Astrocyte (in vitro differentiated cells and primary cell): ENCODE measurements at regions not wholly inside any gene's neighbourhood (a gene's known extent, or its start where the extent isn't known, plus 50 kb on each side); places are given as distances from the start of the nearest gene placed in this dataset.

Experiments
- DNase-seq: peaks from one replicate; pipeline ENCODE4 v3.0.0-alpha.2; 2010; ENCODE audit warnings: low read depth
- FAIRE-seq: peaks from 2 replicates; lab custom pipeline; 2011; peaks lifted over from hg19 to GRCh38; lab: Jason Lieb, UNC
- H2AFZ ChIP-seq: 2 replicates; pipeline ENCODE4 v1.6.0; 2012; ENCODE audit warnings: low read depth, low read length, inconsistent platforms
- H3K27ac ChIP-seq: 2 replicates; pipeline ENCODE4 v1.5.1; 2011; ENCODE audit warnings: low read depth, low read length, inconsistent platforms
- H3K27me3 ChIP-seq: 2 replicates; pipeline ENCODE4 v1.6.0; 2011; ENCODE audit warnings: low read length, inconsistent platforms; ENCODE audit not compliant: insufficient read depth
- H3K36me3 ChIP-seq: 2 replicates; pipeline ENCODE4 v1.5.1; 2011; ENCODE audit warnings: low read length, inconsistent platforms; ENCODE audit not compliant: insufficient read depth
- H3K4me1 ChIP-seq: 2 replicates; pipeline ENCODE4 v1.5.1; 2011; ENCODE audit warnings: low read length, inconsistent platforms; ENCODE audit not compliant: insufficient read depth
- H3K4me2 ChIP-seq: 2 replicates; pipeline ENCODE4 v1.6.0; 2012; ENCODE audit warnings: low read length, inconsistent platforms
- H3K4me3 ChIP-seq: 2 replicates; pipeline ENCODE4 v1.5.1; 2011; ENCODE audit warnings: low read depth, mild to moderate bottlenecking, low read length, inconsistent platforms; ENCODE audit not compliant: insufficient read depth
- H3K79me2 ChIP-seq: 2 replicates; pipeline ENCODE4 v1.6.0; 2012; ENCODE audit warnings: mild to moderate bottlenecking, low read length, inconsistent platforms; ENCODE audit not compliant: insufficient read depth
- H3K9ac ChIP-seq: 2 replicates; pipeline ENCODE4 v1.6.0; 2012; ENCODE audit warnings: mild to moderate bottlenecking, low read length, inconsistent platforms
- H3K9me3 ChIP-seq: 2 replicates; pipeline ENCODE4 v1.5.1; 2012; ENCODE audit warnings: low read depth, mild to moderate bottlenecking, low read length, inconsistent platforms; ENCODE audit not compliant: insufficient read depth
- H4K20me1 ChIP-seq: 2 replicates; pipeline ENCODE4 v1.6.0; 2012; ENCODE audit warnings: low read length, inconsistent platforms; ENCODE audit not compliant: insufficient read depth
- H3K27ac Mint-ChIP-seq: one replicate; pipeline ENCODE4 v1.8.0; 2021; ENCODE audit warnings: mild to moderate bottlenecking, mixed read lengths; ENCODE audit not compliant: unreplicated experiment
- H3K27me3 Mint-ChIP-seq: one replicate; pipeline ENCODE4 v1.8.0; 2021; ENCODE audit warnings: low read depth, mixed read lengths; ENCODE audit not compliant: unreplicated experiment
- H3K36me3 Mint-ChIP-seq: one replicate; pipeline ENCODE4 v1.8.0; 2021; ENCODE audit warnings: low read depth, mixed read lengths; ENCODE audit not compliant: unreplicated experiment
- H3K4me1 Mint-ChIP-seq: one replicate; pipeline ENCODE4 v1.8.0; 2021; ENCODE audit warnings: low read depth, mixed read lengths; ENCODE audit not compliant: unreplicated experiment
- H3K4me3 Mint-ChIP-seq: one replicate; pipeline ENCODE4 v1.8.0; 2021; ENCODE audit warnings: mild to moderate bottlenecking, moderate library complexity, mixed read lengths; ENCODE audit not compliant: unreplicated experiment
- H3K9me3 Mint-ChIP-seq: one replicate; pipeline ENCODE4 v1.8.0; 2021; ENCODE audit warnings: mild to moderate bottlenecking, mixed read lengths; ENCODE audit not compliant: unreplicated experiment
- EZH2 ChIP-seq: IDR thresholded peaks from 2 replicates; pipeline ENCODE4 v1.6.1; 2012; ENCODE audit warnings: mild to moderate bottlenecking, low read length, inconsistent platforms; ENCODE audit not compliant: insufficient read depth
- TF ChIP-seq, protein P1 (sequence below): IDR thresholded peaks from 2 replicates; pipeline ENCODE4 v1.5.1; 2011; ENCODE audit warnings: low read depth, mild to moderate bottlenecking, inconsistent platforms, low read length, moderate library complexity; ENCODE audit not compliant: insufficient read depth

DNA sequence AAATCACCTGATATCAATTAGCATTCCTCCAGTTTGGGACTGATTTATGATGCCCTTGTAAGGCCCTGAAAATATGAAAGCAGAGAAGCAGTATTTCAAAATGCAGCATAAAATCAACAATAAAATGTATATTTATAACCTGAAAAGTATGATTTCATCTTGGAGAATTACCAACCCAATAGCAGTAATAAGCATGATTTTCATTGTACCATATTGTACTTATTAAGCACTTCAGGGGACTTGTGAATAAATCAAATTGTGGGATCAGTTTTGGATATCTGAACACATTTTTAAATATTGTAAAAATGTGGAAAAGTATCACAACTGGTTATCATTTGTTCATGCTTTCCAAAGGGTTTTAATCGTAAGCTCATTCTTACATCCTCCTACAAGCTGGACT lies 250.8 kb downstream of the DMRT2 start:
- Histone ChIP-seq H2AFZ (no peak overlapping the region), H3K4me1 (no peaks in the 10 kb centered on the region), H3K27ac (no peak overlapping the region), H3K9me3 (peaks cover 3% of the 10 kb centered on the region), H3K4me2 (no peak overlapping the region), H3K79me2 (no peaks in the 10 kb centered on the region), H3K9ac (no peak overlapping the region), H4K20me1 (no peaks in the 10 kb centered on the region), H3K4me3 (no peak overlapping the region), H3K36me3 (no peaks in the 10 kb centered on the region), H3K27me3 (no peaks in the 10 kb centered on the region)
- DNase-seq, result no peak
- Mint-ChIP-seq H3K27ac (no peak overlapping the region), H3K4me3 (no peak overlapping the region), H3K36me3 (no peaks in the 10 kb centered on the region), H3K27me3 (peaks cover 2% of the 10 kb centered on the region), H3K4me1 (peaks cover 18% of the 10 kb centered on the region), H3K9me3 (peaks cover 2% of the 10 kb centered on the region)
- FAIRE-seq, result no peak
- TF ChIP-seq, protein P1, sequence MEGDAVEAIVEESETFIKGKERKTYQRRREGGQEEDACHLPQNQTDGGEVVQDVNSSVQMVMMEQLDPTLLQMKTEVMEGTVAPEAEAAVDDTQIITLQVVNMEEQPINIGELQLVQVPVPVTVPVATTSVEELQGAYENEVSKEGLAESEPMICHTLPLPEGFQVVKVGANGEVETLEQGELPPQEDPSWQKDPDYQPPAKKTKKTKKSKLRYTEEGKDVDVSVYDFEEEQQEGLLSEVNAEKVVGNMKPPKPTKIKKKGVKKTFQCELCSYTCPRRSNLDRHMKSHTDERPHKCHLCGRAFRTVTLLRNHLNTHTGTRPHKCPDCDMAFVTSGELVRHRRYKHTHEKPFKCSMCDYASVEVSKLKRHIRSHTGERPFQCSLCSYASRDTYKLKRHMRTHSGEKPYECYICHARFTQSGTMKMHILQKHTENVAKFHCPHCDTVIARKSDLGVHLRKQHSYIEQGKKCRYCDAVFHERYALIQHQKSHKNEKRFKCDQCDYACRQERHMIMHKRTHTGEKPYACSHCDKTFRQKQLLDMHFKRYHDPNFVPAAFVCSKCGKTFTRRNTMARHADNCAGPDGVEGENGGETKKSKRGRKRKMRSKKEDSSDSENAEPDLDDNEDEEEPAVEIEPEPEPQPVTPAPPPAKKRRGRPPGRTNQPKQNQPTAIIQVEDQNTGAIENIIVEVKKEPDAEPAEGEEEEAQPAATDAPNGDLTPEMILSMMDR, result no peak
- TF ChIP-seq EZH2, result no peak

DNA sequence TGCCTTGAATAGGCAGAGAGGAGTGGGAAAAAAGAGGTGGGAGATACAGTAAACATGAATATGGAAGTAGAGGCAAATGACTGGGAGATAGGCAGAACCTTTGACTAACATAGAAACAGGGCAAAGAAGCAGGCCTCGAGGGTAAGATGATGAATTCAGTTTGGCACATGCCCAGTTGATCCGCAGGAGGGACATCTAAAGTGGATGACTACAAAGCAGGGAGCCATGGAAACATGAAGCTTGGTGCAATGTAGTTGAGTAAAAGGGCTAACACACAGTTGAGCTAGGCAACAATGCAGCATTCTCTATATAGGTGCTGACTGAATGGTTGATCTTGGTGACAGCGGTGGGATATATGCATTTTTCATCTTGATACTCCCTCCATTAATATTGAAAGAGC lies 253.8 kb downstream of the DMRT2 start:
- H3K9me3 ChIP-seq, result peaks cover 7% of the 10 kb centered on the region
- no peak overlapping the region for H3K27ac Mint-ChIP-seq
- no peaks in the 10 kb centered on the region for H3K36me3 Mint-ChIP-seq
- FAIRE-seq, result no peak
- H3K9ac ChIP-seq, result no peak overlapping the region
- no peak overlapping the region for H3K4me3 Mint-ChIP-seq
- H3K4me1 Mint-ChIP-seq, result peaks cover 5% of the 10 kb centered on the region
- no peaks in the 10 kb centered on the region for H3K27me3 ChIP-seq
- H3K36me3 ChIP-seq, result no peaks in the 10 kb centered on the region
- no peak overlapping the region for H3K27ac ChIP-seq
- no peak for DNase-seq
- no peaks in the 10 kb centered on the region for H3K79me2 ChIP-seq
- H3K4me1 ChIP-seq, result no peaks in the 10 kb centered on the region
- H3K9me3 Mint-ChIP-seq, result no peaks in the 10 kb centered on the region
- no peak overlapping the region for H3K4me3 ChIP-seq
- H3K4me2 ChIP-seq, result no peak overlapping the region
- TF ChIP-seq EZH2, result no peak
- TF ChIP-seq, protein P1, result no peak
- no peaks in the 10 kb centered on the region for H4K20me1 ChIP-seq
- peaks cover 5% of the 10 kb centered on the region for H3K27me3 Mint-ChIP-seq
- no peak overlapping the region for H2AFZ ChIP-seq

DNA sequence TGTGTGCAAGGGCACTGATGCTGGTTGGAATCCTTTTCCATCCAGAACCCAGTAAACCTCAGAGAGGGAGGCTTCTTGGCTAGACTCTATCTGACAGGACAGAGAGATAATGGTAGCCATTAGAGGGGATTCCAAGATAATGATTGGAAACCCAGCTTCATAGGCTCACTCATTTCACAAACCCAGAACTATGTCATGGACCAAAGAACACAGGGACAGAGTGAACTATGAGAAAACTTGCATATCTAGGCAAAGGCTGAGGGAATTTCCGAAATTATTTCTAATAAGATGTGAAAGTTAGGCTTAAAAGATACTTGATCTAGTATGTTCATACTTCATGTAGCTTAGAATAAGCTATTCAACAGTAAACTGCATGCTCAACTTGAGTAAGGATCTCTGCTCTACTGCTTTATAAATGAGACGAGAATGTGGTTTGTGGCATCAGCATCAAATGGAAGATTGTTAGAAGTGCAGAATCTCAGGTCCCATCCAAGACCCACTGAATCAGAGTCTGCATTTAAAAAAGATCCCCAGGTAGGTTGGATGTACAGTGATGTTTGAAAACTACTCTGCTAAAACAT lies 261.4 kb downstream of the DMRT2 start:
- TF ChIP-seq, protein P1, result no peak
- TF ChIP-seq EZH2, result no peak
- no peak overlapping the region for H3K4me3 Mint-ChIP-seq
- Histone ChIP-seq H3K27ac (no peak overlapping the region), H3K9ac (no peak overlapping the region), H3K9me3 (peaks cover 7% of the 10 kb centered on the region), H3K4me1 (no peaks in the 10 kb centered on the region), H3K79me2 (no peaks in the 10 kb centered on the region), H3K4me3 (no peak overlapping the region), H3K36me3 (no peaks in the 10 kb centered on the region), H3K27me3 (no peaks in the 10 kb centered on the region), H4K20me1 (no peaks in the 10 kb centered on the region), H3K4me2 (no peak overlapping the region), H2AFZ (no peak overlapping the region)
- FAIRE-seq (no peak), DNase-seq (no peak)
- H3K27ac Mint-ChIP-seq, result no peak overlapping the region
- H3K27me3 Mint-ChIP-seq, result peaks cover 10% of the 10 kb centered on the region
- peaks cover 2% of the 10 kb centered on the region for H3K9me3 Mint-ChIP-seq
- H3K4me1 Mint-ChIP-seq, result peaks cover 2% of the 10 kb centered on the region
- H3K36me3 Mint-ChIP-seq, result peaks cover 1% of the 10 kb centered on the region
